Body of pancreas (tissue), 4 donors: ENCODE measurements at regions not wholly inside any gene's neighbourhood (a gene's known extent, or its start where the extent isn't known, plus 50 kb on each side); places are given as distances from the start of the nearest gene placed in this dataset.

Experiments
- CTCF ChIP-seq, 7 experiments: fragments of 450-650 bp in 4 of 7; fragments of 200-600 bp in 3 of 7; sonication (generic) in 3 of 7; IDR thresholded peaks; one replicate each; pipeline ENCODE4 v1.5.1; 2016 to 2019; ENCODE audit warnings: antibody characterized with exemption in 7 of 7
- POLR2A ChIP-seq, 3 donors: fragments of 450-650 bp; IDR thresholded peaks; one replicate each; pipeline ENCODE4 v1.6.1; 2016; ENCODE audit warnings: antibody characterized with exemption in 3 of 3, mild to moderate bottlenecking in 2 of 3

GRCh38 chr5:125673359-125673950 lies 749.8 kb upstream of the GRAMD2B start:
- no peak for TF ChIP-seq POLR2A (IDR thresholded peaks at IDR 0.05)
- TF ChIP-seq CTCF (IDR thresholded peaks at IDR 0.05) = no peak
